ENCODE measurements at regions not wholly inside any gene's neighbourhood (a gene's known extent, or its start where the extent isn't known, plus 50 kb on each side); places are given as distances from the start of the nearest gene placed in this dataset.

DNA sequence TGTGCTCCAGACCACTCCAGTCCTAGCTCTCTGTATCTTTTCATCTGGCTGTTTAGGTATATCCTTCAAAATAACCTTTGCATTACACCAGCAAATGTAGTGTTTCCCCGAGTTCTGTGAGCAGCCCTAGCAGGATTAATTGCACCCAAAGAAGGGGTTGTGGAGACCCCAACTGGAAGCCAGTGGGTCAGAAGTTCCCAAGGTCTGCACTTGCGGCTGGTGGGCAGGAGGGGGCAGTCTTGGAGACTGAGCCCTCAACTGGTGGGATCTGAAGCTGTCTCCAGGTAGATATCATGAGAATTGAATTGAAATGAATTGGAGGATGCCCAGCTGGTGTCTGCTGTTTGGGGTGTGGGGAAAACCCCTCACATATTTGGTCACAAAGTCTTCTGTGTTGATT lies 1485.3 kb upstream of the TENM3 start:
- DNase-seq (ENCODE audit: low read depth) = no peak
- no peak for TF ChIP-seq CTCF (conservative IDR thresholded peaks at IDR 0.05; ENCODE audit: low read depth, low read length)
- no peak overlapping the region for H3K4me3 ChIP-seq (ENCODE audit: low read length)

GRCh38 chr4:180766045-180766444 lies 1477.2 kb upstream of the TENM3 start:
- TF ChIP-seq CTCF (conservative IDR thresholded peaks at IDR 0.05; ENCODE audit: low read depth, low read length) = no peak
- no peak for DNase-seq (ENCODE audit: low read depth)
- no peak overlapping the region for H3K4me3 ChIP-seq (ENCODE audit: low read length)

GRCh38 chr4:180766944-180767729 lies 1476.1 kb upstream of the TENM3 start:
- no peak for DNase-seq (ENCODE audit: low read depth)
- H3K4me3 ChIP-seq (ENCODE audit: low read length) = no peak overlapping the region
- TF ChIP-seq CTCF (conservative IDR thresholded peaks at IDR 0.05; ENCODE audit: low read depth, low read length) = no peak

DNA sequence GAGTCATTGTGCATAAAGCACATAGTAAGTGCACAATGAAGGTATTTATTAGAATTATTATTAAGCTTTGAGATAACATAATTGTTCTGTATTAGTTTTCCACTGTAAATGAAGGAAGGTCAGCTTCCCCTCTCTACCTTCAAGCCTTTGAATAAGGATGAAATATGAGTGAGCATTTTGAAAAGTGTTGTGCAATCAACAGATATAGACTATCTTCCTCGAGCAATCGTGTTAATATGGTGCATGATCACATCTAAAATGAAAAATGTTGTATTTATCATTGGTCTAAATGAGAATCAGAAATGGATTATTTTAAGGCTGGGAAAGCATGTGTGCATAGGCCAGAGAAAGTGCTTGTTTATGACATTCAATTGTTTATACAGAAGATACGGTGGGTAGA lies 1474.6 kb upstream of the TENM3 start:
- H3K4me3 ChIP-seq (ENCODE audit: low read length) = no peak overlapping the region
- DNase-seq (ENCODE audit: low read depth) = no peak
- no peak for TF ChIP-seq CTCF (conservative IDR thresholded peaks at IDR 0.05; ENCODE audit: low read depth, low read length)

- H3K4me3 ChIP-seq (ENCODE audit: low read length) = no peak overlapping the region
- TF ChIP-seq CTCF (conservative IDR thresholded peaks at IDR 0.05; ENCODE audit: low read depth, low read length) = no peak
- DNase-seq (ENCODE audit: low read depth) = no peak
These were observed 1473.4 kb upstream of the TENM3 start for GRCh38 chr4:180769791-180770190.

DNA sequence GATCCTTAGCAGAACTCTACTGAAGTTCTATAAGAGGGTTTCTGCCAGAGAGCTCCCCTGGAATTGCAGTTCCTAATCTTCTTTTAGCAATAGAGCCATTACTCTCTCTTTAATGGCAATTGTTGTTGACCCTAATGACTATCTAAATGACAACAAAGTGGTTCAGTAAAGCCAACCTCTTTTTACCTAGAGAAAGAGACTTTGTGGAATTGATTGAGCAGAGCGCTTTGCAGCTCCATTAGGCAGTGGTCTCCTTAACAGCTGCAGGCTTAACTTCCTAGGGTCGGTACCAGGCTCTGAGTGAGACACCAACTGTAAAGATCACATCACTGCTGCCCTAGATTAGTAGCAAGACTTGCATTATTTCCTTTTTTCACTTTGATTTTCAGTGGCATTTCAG lies 1472.9 kb upstream of the TENM3 start:
- TF ChIP-seq CTCF (conservative IDR thresholded peaks at IDR 0.05; ENCODE audit: low read depth, low read length) = no peak
- no peak for DNase-seq (ENCODE audit: low read depth)
- no peak overlapping the region for H3K4me3 ChIP-seq (ENCODE audit: low read length)

DNA sequence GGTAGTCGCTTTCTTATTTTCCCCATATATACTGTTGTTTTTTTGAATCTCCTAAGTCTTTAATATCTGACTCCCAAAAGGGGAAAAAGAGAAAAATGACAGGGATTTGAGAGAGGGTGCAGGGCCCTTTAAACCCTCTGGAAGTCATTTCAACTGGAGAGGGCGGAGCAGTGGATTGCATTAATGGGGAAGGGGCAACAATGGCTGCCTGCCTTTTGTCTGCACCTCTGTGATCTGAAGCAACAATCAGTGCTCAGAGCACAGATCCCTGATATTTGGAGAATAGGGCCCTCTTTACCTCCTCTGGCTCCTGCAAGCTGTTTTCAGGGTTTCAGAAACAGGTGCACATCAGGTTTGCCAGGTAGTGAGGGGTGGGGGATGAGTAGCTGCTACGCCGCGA lies 1458.3 kb upstream of the TENM3 start:
- no peak for TF ChIP-seq CTCF (conservative IDR thresholded peaks at IDR 0.05; ENCODE audit: low read depth, low read length)
- no peak for DNase-seq (ENCODE audit: low read depth)
- H3K4me3 ChIP-seq (ENCODE audit: low read length) = no peak overlapping the region

Measured in retinal pigment epithelial cell (primary cell).